Activated CD4-positive, alpha-beta memory T cell treated with anti-CD3 and anti-CD28 coated beads, Interleukin-2, amount 10 ng/mL, durations not matched to agents 7 days and 5 days (primary cell): ENCODE measurements at regions not wholly inside any gene's neighbourhood (a gene's known extent, or its start where the extent isn't known, plus 50 kb on each side); places are given as distances from the start of the nearest gene placed in this dataset.
"Not testable (repeated sequence)": the region's sequence is repeated elsewhere in the genome, so short reads cannot be mapped to it uniquely, and the experiment has no call there.

Source experiments
- CTCF ChIA-PET: fragments of 350-600 bp; sonication (Branson Sonifier 250); formaldehyde crosslinking; loops from one replicate; lab custom pipeline; 2021; ENCODE audit warnings: antibody characterized with exemption, inconsistent platforms; lab: Charles Lee
- POLR2A ChIA-PET: fragments of 350-600 bp; sonication (Branson Sonifier 250); formaldehyde crosslinking; loops from one replicate; lab custom pipeline; 2021; ENCODE audit warnings: antibody characterized with exemption; lab: Charles Lee
- DNase-seq: peaks from one replicate; pipeline ENCODE4 v3.0.0-alpha.2; 2020
- H3K27ac Mint-ChIP-seq: one replicate; pipeline ENCODE4 v1.8.0; 2021; ENCODE audit warnings: mild to moderate bottlenecking, mixed read lengths
- H3K27me3 Mint-ChIP-seq: one replicate; pipeline ENCODE4 v1.8.0; 2021; ENCODE audit warnings: mixed read lengths
- H3K36me3 Mint-ChIP-seq: one replicate; pipeline ENCODE4 v1.8.0; 2021; ENCODE audit warnings: low read depth, mixed read lengths
- H3K4me1 Mint-ChIP-seq: one replicate; pipeline ENCODE4 v1.8.0; 2021; ENCODE audit warnings: mixed read lengths
- H3K4me3 Mint-ChIP-seq: one replicate; pipeline ENCODE4 v1.8.0; 2021; ENCODE audit warnings: mild to moderate bottlenecking, mixed read lengths
- H3K9me3 Mint-ChIP-seq: one replicate; pipeline ENCODE4 v1.8.0; 2021; ENCODE audit warnings: mixed read lengths

DNA sequence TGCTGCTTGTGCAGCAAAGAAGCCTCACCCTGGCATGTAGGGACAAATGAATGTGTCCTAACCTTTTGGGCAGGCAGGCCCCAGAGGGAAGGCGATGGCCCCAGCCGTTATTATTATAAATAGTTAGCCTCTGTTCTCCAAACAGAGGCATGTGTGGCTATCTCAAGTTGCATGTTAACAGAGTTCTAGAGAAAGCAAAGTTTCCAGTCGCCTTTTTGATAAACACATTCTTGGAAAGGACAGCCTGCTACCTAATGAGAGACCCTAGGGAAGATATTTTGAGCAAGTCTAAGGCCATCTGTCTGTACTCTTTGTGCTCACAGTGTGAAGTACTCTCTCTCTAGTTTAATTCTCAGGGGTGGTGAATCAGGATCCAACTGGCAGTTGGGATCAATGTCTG, 97.4 kb upstream of the FHL2 start:
- Mint-ChIP-seq H3K27me3 (peaks cover 35% of the 10 kb centered on the region), H3K27ac (no peak overlapping the region), H3K36me3 (no peaks in the 10 kb centered on the region), H3K4me1 (no peaks in the 10 kb centered on the region), H3K9me3 (no peaks in the 10 kb centered on the region), H3K4me3 (no peak overlapping the region)
- no peak for DNase-seq
- ChIA-PET POLR2A (no interaction called here), CTCF (no interaction called here)

DNA sequence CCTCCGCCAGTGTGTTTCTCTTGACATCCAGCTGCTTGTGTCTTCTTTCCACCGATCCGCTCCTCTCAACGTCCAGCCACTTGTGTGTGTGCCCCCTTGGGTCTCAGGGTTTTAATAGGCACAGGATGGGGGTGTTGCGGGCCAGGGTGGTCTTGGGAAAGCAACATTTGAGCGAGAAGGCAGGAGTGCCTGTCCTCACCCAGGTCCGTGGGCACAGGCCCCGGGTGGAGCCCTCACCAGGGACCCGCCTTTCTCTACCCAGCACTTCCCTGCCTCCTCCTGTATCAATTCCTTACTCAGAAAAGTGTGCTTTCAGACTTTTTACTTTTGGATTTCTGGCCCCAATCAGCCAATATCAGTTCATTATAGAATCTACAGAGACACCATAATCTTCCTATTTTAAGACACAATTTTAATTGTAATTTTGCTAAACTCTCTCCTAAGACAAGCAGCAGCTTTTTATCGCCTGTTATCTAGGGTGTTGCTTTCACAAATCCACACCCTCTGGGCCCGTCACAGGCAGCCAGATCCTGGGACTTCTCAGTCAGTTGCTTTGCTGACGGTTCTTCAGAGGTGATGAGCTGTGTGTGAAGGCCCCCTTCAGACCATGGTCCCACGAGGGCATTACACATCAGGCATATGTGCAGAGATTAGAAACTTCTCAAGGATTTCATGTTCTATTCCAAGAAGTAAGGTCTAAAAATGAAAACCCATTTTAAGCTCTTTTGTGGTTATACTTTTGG, 96.0 kb upstream of the FHL2 start:
- Mint-ChIP-seq H3K4me1 (no peaks in the 10 kb centered on the region), H3K27ac (no peak overlapping the region), H3K36me3 (no peaks in the 10 kb centered on the region), H3K4me3 (no peak overlapping the region), H3K27me3 (peaks cover 42% of the 10 kb centered on the region), H3K9me3 (no peaks in the 10 kb centered on the region)
- ChIA-PET POLR2A (no interaction called here), CTCF (no interaction called here)
- no peak for DNase-seq

DNA sequence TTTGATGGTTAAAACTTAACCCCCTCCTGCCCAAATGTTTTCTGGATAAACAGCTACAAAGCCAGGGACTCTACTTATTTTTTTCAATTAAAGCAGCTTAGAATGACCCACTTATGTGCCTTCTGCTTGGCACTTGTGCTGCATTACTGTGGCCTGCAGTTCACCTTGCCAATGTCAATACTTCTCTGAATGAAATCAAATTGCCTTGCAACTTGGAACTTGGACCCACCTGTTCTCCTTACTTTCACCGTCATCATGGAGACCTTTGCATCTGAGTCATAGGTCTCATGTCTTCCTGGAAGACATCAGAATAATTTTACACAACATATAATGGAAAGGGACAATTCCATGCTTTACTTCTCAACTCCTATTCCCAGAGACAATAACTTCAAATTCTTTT, 92.1 kb upstream of the FHL2 start:
- H3K36me3 Mint-ChIP-seq, result no peaks in the 10 kb centered on the region
- DNase-seq, result no peak
- no peaks in the 10 kb centered on the region for H3K4me1 Mint-ChIP-seq
- H3K27ac Mint-ChIP-seq, result no peak overlapping the region
- no peak overlapping the region for H3K4me3 Mint-ChIP-seq
- no peaks in the 10 kb centered on the region for H3K9me3 Mint-ChIP-seq
- peaks cover 33% of the 10 kb centered on the region for H3K27me3 Mint-ChIP-seq
- ChIA-PET POLR2A (no interaction called here), CTCF (no interaction called here)

- H3K4me1 Mint-ChIP-seq, result no peaks in the 10 kb centered on the region
- H3K27me3 Mint-ChIP-seq, result peaks cover 33% of the 10 kb centered on the region
- POLR2A ChIA-PET, result no interaction called here
- no peaks in the 10 kb centered on the region for H3K36me3 Mint-ChIP-seq
- H3K9me3 Mint-ChIP-seq, result no peaks in the 10 kb centered on the region
- no peak overlapping the region for H3K27ac Mint-ChIP-seq
- CTCF ChIA-PET, result no interaction called here
- no peak for DNase-seq
- no peak overlapping the region for H3K4me3 Mint-ChIP-seq
Observed at GRCh38 chr2:105490204-105490603, 91.4 kb upstream of the FHL2 start.

DNA sequence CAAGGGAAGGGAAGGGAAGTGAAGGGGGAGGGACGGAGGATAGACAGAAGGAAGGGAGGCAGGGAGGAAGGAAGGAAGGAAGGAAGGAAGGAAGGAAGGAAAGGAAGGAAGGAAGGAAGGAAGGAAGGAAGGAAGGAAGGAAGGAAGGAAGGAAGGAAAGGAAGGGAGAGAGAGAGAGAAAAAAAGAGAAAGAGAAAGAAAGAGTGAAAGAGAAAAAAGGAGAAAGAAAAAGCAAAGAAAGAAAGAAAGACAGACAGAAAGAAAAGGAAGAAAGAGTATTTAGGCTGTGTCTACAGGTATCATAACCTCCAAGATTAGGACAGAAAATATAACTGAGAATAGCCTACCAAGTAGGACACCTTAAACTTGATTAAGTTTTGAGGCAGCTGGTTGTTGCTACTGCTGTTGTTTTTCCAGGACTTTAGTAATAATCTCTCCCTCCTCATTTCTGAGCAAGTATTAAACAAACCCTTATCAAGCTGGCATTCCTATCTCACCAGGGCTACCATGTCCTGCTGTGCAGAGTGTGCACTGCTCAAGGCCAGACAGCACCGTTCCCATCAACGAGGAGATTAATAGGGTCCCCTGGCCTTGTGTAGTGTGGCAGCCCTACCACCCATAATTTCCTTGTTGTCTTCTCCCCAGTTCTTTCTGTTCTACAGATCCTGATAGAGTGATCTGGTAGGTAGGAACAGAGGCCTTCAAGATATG, 90.5 kb upstream of the FHL2 start:
- DNase-seq, result no peak
- Mint-ChIP-seq H3K9me3 (no peaks in the 10 kb centered on the region), H3K27me3 (peaks cover 33% of the 10 kb centered on the region), H3K27ac (no peak overlapping the region), H3K4me1 (no peaks in the 10 kb centered on the region), H3K36me3 (no peaks in the 10 kb centered on the region), H3K4me3 (no peak overlapping the region)
- ChIA-PET CTCF (no interaction called here), POLR2A (no interaction called here)

DNA sequence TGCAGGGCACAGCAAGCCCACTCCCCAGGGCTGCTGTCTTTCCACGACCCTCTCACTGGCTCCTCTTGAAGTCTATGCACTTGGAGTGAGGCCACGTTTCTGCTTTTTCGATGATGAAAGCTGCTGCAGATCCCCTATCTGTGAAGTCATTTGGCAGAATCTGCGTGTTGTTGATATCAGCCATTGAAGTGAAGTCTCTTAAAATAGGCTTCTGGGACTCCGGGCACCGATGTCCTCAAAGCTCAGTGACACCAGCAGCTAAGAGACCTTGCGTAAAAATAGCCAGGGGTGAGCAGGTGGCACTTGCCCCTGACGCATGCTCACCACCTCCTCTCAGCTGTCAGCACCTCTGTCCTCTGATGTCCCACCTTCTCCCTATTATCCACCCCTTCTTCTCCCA, 89.4 kb upstream of the FHL2 start:
- Mint-ChIP-seq H3K36me3 (no peaks in the 10 kb centered on the region), H3K9me3 (no peaks in the 10 kb centered on the region), H3K27ac (no peak overlapping the region), H3K27me3 (peaks cover 26% of the 10 kb centered on the region), H3K4me3 (no peak overlapping the region), H3K4me1 (no peaks in the 10 kb centered on the region)
- POLR2A ChIA-PET, result no interaction called here
- CTCF ChIA-PET, result no interaction called here
- DNase-seq, result no peak

- H3K9me3 Mint-ChIP-seq, result no peaks in the 10 kb centered on the region
- ChIA-PET POLR2A (no interaction called here), CTCF (no interaction called here)
- no peak overlapping the region for H3K27ac Mint-ChIP-seq
- DNase-seq, result no peak
- no peaks in the 10 kb centered on the region for H3K4me1 Mint-ChIP-seq
- H3K4me3 Mint-ChIP-seq, result no peak overlapping the region
- H3K27me3 Mint-ChIP-seq, result peaks cover 19% of the 10 kb centered on the region
- H3K36me3 Mint-ChIP-seq, result no peaks in the 10 kb centered on the region
Observed at GRCh38 chr2:105487142-105488069, 88.6 kb upstream of the FHL2 start.

DNA sequence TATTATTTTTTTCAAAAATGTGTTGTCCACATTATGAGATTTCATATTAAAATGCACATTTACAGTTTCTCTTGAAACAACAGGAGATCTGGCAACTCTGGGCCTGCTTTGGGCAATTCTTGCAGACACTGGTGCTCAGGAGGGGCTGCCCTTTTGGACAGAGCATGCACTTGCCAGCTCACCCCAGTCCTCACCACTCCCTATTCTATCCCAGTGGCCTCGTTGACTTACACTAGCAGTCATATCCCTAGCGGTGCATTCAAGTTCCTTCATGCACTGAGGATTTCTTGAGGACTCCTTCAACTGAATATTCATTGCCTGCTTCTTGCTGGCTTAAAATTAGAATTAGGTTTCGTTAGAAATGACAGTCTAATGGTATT, 87.9 kb upstream of the FHL2 start:
- no peak for DNase-seq
- Mint-ChIP-seq H3K27ac (no peak overlapping the region), H3K36me3 (no peaks in the 10 kb centered on the region), H3K9me3 (no peaks in the 10 kb centered on the region), H3K4me3 (no peak overlapping the region), H3K27me3 (peaks cover 13% of the 10 kb centered on the region), H3K4me1 (no peaks in the 10 kb centered on the region)
- ChIA-PET POLR2A (no interaction called here), CTCF (no interaction called here)

- DNase-seq, result no peak
- ChIA-PET POLR2A (no interaction called here), CTCF (no interaction called here)
- Mint-ChIP-seq H3K4me1 (no peaks in the 10 kb centered on the region), H3K9me3 (no peaks in the 10 kb centered on the region), H3K27me3 (peaks cover 28% of the 10 kb centered on the region), H3K36me3 (no peaks in the 10 kb centered on the region), H3K4me3 (no peak overlapping the region), H3K27ac (no peak overlapping the region)
Observed at GRCh38 chr2:105478670-105479069, 79.8 kb upstream of the FHL2 start.

- DNase-seq, H3K4me1 Mint-ChIP-seq, H3K36me3 Mint-ChIP-seq, H3K27ac Mint-ChIP-seq, POLR2A ChIA-PET, H3K9me3 Mint-ChIP-seq, CTCF ChIA-PET, H3K4me3 Mint-ChIP-seq: not testable (repeated sequence)
- peaks cover 29% of the 10 kb centered on the region for H3K27me3 Mint-ChIP-seq
Observed at GRCh38 chr2:105477050-105477620, 78.3 kb upstream of the FHL2 start.

- POLR2A ChIA-PET, result no interaction called here
- no peaks in the 10 kb centered on the region for H3K9me3 Mint-ChIP-seq
- no peak overlapping the region for H3K27ac Mint-ChIP-seq
- H3K27me3 Mint-ChIP-seq, result peaks cover 12% of the 10 kb centered on the region
- H3K36me3 Mint-ChIP-seq, result no peaks in the 10 kb centered on the region
- CTCF ChIA-PET, result no interaction called here
- no peak for DNase-seq
- peaks cover 11% of the 10 kb centered on the region for H3K4me1 Mint-ChIP-seq
- H3K4me3 Mint-ChIP-seq, result no peak overlapping the region
Observed at GRCh38 chr2:105473011-105473410, 74.2 kb upstream of the FHL2 start.

DNA sequence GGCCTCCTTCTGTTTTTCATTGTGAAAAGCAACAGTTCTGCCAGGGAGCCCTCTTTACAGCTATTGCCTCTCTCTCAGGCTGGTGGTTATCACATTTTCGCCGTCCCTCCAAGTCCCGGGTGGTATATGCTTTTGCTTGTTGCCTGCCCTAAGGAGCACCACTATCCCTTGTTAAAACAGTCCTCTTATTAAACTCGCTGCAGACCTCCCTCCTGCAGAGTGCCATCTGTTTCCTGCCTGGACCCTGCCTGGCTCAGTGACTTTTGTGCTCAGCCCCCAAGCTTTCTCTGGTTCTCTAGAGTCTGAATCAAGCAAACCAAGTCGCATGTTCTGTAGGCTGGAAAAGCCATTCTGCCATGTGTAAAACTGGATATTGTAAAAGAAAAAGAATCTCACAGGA, 72.1 kb upstream of the FHL2 start:
- no peak for DNase-seq
- peaks cover 12% of the 10 kb centered on the region for H3K27me3 Mint-ChIP-seq
- no peak overlapping the region for H3K27ac Mint-ChIP-seq
- H3K4me3 Mint-ChIP-seq, result no peak overlapping the region
- POLR2A ChIA-PET, result no interaction called here
- peaks cover 19% of the 10 kb centered on the region for H3K4me1 Mint-ChIP-seq
- CTCF ChIA-PET, result no interaction called here
- H3K36me3 Mint-ChIP-seq, result no peaks in the 10 kb centered on the region
- no peaks in the 10 kb centered on the region for H3K9me3 Mint-ChIP-seq

DNA sequence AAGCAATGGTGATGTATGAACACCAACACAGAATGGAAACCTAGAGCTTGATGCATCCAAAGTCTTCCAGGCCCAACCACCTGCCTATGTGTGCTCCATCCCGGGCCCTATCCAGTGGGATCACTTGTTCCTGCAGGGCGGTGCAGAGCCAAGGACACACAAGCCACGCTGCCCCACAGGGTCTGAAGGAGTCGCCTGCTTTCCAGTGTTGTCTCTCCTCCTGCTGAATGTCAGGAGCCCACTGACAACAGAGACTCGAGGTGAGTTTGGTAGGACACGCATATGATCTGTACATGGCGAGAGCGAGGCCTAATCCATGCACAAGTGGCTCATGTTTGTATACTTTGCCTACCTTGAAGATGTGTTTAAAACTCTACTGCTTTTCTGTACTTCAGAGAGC, 70.9 kb upstream of the FHL2 start:
- H3K36me3 Mint-ChIP-seq, result no peaks in the 10 kb centered on the region
- H3K4me1 Mint-ChIP-seq, result peaks cover 19% of the 10 kb centered on the region
- H3K4me3 Mint-ChIP-seq, result no peak overlapping the region
- ChIA-PET POLR2A (no interaction called here), CTCF (no interaction called here)
- H3K27ac Mint-ChIP-seq, result no peak overlapping the region
- no peaks in the 10 kb centered on the region for H3K9me3 Mint-ChIP-seq
- H3K27me3 Mint-ChIP-seq, result peaks cover 16% of the 10 kb centered on the region
- no peak for DNase-seq
